HG03108 (cell line): ENCODE measurements at regions not wholly inside any gene's neighbourhood (a gene's known extent, or its start where the extent isn't known, plus 50 kb on each side); places are given as distances from the start of the nearest gene placed in this dataset.

Experiments used
- ATAC-seq: cut with Tn5 transposase; IDR thresholded peaks from one replicate; pipeline ENCODE4 v1.9.1; 2021; ENCODE audit warnings: moderate library complexity; ENCODE audit not compliant: unreplicated experiment

- no peak for ATAC-seq
Measured at GRCh38 chr9:91155181-91155580, 206.5 kb downstream of the AUH start.

GRCh38 chr9:91155746-91156376 is 205.9 kb downstream of the AUH start:
- no peak for ATAC-seq

- no peak for ATAC-seq
Measured at GRCh38 chr9:91156451-91157234, 205.1 kb downstream of the AUH start.

- no peak for ATAC-seq
Measured at GRCh38 chr9:91157883-91158282, 203.8 kb downstream of the AUH start.

DNA sequence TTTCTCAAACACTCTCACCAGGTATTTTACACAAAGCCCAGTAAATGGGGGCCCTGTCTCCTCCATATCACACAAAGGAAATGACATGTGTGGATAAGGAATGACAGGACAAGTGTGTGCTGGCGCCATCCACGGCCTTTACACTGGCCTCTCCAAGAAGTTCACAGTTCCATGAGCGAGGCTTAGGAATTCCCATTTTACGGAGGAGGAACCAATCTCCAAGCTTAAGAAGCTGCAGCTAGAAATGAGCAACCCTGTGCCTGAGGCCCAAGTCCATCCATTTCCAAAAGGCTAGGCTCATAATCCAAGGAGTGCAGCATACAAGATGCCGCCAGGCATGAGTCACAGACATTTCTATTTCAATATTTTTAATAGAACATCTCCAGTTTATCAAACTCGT is 203.4 kb downstream of the AUH start:
- ATAC-seq: no peak

GRCh38 chr9:91158946-91159345 is 202.8 kb downstream of the AUH start:
- no peak for ATAC-seq

DNA sequence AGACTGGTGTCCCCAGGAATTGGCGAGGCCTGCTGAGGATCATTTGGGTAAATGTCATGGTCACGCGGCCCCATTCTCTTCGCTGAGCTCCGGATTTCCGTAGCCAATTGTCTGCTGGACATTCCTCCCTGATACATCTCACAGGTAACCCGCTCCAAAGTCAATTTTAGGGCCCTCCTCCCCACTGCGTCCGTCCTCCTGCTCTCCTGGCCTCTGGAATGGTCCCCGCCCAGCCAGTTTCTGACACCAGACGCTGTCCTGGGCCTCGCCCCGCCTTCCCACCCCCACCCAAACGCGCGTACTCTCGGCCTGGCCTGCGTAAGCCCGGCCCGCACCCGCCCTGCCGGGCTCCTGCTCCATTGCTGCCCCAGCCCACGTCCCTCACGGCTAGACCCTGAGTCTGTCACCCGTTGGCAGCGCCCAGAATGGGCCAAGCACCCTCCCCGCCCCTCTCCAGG is 202.0 kb downstream of the AUH start:
- no peak for ATAC-seq

- no peak for ATAC-seq
Measured at GRCh38 chr9:91160181-91160580, 201.5 kb downstream of the AUH start.

DNA sequence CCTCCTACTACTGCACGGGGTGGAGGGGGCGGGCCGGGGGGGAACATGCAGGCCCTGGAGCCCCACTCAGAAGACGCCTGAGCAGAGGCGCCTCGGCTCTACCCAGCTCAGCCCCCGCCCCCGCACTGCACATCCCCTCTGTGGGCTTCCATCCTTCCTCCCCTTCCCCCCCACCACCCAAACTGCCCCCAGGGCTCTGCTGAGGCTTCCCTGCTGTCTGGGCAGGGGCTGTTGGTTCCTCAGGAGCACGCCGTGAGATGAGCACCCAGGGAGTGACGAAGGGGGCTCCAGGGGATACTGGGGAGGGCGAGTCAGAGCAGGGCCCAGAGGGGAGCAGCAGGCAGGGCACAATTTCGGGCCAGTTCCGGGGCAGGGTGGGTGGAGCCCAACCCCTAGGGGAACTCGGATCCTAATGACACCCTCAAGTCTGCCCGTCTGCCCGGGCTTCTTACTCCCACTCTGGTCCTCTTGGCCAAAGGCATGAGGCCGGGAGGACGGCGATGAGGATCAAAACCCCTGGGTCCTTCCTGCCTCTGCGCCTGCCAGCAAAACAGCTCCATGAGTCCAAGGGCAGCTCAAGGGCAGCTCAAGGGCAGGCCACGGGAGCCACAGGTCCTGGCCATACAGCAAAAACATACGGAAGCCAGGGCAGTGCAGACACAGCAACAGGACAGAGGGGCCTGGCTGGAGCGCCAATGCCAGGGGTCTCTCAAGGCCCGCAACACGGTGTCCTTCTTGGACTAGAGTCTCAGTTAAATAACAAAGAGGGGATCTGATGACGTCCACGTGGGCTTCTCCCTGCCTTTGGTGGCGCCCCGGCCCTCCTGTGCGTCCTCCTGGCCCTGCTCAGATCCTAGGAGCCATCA is 200.9 kb downstream of the AUH start:
- no peak for ATAC-seq

DNA sequence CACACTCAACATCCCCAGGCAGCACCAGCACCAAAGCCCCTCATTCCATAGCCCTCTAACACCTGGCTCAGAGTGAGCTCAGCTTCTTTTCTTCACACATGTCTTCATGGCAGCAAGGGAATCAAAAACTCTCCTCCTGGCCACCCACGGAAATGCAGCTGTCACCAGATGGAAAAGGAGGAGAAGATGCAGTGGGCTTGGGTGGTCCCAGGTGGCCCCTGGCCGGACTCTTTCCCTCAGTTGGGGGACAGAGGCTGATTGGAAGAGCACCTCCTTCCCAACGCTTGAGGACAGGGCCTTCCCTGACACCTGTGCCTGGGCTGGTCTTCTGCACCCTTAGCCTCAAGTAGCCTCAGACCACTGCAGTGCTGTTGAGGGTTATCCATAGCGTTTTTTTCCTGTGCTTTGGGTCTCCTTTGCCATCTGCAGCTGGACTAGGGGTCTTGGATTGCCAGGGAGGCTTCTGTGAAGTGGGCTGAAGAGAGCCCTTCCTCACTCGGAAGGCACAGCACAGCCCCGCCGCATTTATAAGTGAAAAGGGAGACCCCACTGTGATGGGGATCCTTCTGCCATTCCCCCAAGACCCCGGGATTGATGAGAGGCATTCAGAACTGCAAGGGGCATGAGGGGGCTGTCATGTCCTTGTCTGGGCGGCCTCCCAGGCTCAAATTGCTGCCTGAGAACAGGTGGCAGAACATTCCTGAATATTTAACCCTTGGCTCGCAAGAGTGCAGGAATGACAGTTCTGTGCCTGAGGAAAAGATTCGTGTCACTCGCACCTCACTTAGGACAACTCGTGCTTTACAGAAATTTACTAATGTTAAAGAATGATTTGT is 200.0 kb downstream of the AUH start:
- ATAC-seq: no peak

DNA sequence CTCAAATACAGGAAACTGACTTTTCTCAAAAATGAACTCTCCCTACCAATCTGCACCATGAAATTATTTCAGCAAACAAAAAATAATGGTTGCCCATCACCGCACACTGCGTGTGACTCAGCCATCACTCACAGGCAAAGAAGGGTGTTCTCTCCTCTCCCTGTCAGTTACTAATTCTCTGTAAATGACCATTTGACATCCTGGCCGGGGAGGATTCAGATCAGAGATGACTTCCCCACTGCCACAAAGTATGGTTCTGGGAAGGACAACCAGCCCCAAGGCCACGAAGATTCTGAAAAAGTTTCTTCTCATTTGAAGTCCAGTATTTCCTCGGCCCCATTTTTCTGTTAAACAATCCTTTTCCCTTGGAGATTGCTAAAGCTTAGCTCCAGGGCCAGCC is 199.4 kb downstream of the AUH start:
- ATAC-seq: no peak

GRCh38 chr9:91162784-91163443 is 198.8 kb downstream of the AUH start:
- peak; percentile 84 for ATAC-seq

GRCh38 chr9:91163444-91163772 is 198.3 kb downstream of the AUH start:
- no peak for ATAC-seq

DNA sequence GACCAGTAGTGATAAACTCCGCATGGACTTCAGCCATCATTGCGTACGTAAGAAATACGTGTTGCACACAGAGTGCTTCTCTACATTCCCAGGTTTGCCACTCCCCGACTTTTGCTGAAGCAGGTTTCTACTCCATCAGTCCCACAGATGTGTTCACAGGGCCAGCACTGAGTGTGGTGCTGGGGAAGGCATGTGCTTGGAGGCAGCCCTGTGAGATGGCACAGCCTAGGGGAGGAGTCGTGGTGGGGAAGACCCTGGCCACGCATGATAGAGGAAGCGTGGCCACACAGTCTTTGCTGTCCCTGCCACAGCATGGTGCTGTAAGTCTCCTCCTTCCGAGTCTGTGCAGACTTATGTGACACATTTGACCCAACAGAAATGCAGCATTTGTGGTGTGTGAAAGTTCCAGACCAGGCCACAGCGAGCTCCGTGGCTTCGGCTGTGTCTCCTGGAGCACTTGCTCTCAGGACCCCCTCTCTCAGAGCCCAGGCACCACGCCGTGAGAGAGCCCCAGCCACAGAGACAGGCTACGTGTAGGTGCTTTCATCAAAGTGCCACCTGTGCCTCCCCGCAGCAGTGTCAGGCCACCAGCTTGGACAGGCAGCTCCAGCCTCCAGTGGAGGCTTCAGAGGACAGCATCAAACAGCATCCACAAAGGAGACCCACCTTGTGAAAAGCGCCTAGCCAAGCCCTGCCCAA is 197.8 kb downstream of the AUH start:
- ATAC-seq: peak; percentile 48
